GM18907 (cell line): ENCODE measurements at regions not wholly inside any gene's neighbourhood (a gene's known extent, or its start where the extent isn't known, plus 50 kb on each side); places are given as distances from the start of the nearest gene placed in this dataset.
"Not testable (repeated sequence)": the region's sequence is repeated elsewhere in the genome, so short reads cannot be mapped to it uniquely, and the experiment has no call there.

Experiments
- ATAC-seq: cut with Tn5 transposase; IDR thresholded peaks from one replicate; pipeline ENCODE4 v1.9.1; 2021; ENCODE audit warnings: mild to moderate bottlenecking, moderate library complexity; ENCODE audit not compliant: unreplicated experiment

DNA sequence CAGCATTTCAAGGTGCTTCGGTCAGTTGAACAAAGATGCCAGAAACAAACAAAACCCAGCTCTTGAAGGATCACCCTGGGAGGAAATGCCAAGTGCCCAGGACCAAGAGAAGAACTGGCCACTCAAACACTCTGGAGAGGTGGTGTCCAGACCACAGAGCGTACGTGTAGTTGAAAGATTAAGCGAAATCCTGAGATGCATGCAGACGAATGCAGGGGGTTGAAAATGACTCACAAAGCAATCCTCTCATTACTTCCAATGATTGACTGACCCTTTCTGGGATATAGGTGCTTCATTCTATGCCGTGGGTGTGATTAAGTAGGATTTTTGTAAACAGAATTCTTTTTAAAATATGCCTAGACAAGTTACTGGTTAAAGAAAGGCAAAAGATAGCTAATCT lies 71.5 kb upstream of the ATXN1 start:
- ATAC-seq, result no peak

DNA sequence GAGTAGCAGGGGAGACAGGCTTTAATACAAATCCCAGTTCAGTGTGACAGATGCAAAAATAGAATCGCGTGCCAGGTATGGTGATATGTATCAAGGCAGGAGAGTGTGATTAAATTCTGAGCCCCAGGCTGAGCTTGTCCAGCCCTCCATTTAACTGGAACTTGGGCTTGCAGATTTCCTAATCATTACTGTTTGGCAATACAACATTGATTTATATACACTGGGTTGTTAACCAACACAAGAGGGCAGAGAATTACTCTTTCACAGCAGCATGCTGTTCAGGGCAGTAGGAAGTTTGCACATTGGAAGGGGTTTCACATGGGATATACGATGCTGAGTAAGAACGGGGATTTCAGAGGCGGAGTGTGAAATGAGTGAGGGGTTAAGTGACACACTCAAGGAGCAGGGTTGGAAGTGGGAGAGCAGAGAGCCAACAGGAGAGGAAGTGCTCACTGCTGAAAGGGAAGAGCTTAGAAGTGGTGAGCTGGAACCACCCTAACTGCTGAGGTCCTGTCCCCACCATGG lies 70.8 kb upstream of the ATXN1 start:
- ATAC-seq, result no peak

DNA sequence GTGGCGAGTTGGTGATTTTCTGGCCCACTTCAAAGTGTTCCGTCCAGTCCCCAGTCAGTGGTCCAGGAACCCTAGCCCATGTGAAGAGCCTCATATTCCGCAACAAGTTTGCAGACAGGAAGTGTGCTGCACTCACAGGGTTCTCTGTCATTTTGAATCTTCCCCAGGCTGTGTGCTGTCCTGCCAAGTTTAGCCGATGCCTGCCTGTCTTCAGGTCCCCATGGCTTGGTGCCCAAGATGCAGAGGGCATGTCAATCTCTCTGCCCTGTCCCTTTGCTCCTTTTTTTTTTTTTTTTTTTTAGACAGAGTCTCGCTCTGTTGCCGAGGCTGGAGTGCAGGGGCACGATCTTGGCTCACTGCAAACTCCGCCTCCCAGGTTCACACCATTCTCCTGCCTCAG lies 69.9 kb upstream of the ATXN1 start:
- ATAC-seq, result no peak

DNA sequence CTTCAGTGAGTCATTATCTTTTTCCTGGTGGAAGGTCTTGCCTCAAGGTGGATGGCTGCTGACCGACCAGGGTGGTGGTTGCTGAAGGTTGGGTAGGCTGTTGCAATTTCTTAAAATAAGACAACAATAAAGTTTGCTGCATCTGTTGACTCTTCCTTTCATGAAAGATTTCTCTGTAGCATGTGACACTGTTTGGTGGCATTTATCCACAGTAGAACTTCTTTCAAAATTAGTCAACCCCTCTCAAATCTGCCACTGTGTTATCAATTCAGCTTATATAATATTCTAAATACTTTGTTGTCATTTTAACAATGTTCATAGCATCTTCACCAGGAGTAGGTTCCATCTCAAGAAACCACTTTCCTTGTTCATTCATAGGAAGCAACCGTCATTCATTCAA lies 66.8 kb upstream of the ATXN1 start:
- ATAC-seq, result no peak

DNA sequence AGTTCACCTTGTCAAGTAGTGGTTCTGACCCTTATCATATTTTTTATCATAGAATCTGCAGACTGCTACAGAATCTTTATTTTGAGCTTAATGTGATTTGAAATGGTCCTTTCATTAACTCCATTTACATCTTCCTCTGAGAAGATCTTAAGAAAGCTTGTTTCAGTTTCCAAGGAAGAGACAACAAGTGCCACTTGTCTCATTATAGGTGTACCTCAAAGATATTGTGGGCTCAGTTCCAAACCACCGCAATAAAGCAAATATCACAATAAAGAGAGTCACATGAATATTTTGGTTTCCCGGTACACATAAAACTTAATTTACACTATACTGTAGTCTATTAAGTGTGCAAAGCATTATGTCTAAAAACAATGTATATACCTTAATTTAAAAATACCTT lies 66.4 kb upstream of the ATXN1 start:
- ATAC-seq, result no peak

DNA sequence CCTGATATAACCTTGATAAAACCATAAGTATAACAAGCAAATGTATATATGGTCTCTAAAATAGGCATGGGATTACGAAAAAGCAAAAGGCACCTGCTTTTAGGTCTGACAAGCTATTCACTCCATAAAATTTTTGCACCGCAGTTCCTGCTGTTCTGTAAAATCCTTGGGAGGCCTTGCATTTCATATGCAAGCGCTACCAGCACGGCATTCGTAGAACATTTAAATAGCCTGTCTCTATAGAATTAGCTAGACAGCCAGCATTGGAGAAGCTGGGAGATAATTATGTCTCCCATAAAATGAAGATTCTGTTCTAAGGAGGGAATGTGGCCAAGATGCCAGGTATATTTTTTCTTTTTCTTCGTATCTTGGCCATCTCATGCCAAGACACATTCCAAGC lies 64.5 kb upstream of the ATXN1 start:
- ATAC-seq, result no peak

DNA sequence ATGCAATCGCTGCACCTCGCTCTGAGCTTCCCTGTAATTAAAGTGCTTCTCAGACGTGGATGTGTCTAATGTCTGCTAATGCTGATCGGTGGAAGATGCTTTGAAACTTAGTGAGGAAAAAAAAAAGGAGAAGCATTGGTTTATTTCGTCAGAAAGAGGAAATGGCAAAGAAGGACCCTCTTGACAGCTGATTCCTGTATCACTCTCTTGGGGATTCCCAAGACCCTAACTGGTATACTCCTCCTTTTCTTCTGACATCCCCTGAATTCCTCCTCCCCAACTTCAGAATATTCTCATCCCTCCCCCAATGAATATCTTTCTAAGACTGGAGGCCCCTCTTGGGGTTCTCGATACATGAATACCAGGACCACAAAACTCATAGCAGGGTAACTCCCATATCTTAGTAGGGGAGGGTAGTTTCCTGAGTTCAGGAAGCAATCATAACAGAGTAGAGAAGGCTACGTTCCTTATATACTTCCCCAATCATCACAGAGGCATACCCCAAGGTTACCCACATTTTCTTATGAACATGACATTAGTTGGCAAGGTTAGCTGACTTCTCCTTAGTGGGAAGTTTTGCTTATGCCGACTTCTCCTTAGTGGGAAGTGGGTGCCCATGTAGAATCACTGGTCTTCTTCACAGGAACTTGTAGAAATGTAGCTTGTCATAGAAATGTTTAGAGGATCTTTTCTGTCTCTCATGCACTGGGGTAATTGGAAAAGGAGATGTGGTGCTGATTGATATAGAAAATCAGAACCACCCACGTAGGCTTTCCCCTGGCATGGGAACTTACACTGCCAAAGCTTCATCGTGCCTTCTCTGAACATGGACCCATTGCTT lies 63.8 kb upstream of the ATXN1 start:
- ATAC-seq, result no peak

DNA sequence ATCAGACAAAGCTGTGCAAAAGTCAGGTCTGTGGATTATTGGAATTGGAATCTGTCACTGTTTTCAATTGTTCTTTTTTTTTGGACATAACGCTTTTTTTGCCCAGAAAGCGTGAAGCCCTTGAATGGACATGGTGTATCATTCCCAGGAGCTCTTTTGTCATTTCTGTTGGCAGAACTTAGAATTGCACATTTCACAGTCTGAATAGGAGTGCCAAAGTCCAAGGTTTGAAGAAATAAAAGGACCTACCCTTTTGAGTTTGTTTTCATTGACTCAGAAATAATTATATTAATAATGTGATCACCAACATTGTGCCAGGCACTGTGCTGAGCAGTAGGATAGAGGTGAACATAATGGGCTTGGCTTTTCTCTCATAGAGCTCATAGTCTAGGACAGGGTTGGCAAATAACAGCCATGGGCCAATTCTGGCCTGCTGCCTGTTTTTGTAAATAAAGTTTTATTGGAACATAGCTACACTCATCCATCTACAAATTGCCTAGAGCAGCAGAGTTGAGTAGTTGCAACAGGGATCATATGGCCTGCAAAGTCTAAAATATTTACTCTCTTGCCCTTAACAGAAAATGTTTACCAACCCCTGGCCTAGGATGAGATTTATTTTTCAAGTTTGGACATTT lies 62.6 kb upstream of the ATXN1 start:
- no peak for ATAC-seq

DNA sequence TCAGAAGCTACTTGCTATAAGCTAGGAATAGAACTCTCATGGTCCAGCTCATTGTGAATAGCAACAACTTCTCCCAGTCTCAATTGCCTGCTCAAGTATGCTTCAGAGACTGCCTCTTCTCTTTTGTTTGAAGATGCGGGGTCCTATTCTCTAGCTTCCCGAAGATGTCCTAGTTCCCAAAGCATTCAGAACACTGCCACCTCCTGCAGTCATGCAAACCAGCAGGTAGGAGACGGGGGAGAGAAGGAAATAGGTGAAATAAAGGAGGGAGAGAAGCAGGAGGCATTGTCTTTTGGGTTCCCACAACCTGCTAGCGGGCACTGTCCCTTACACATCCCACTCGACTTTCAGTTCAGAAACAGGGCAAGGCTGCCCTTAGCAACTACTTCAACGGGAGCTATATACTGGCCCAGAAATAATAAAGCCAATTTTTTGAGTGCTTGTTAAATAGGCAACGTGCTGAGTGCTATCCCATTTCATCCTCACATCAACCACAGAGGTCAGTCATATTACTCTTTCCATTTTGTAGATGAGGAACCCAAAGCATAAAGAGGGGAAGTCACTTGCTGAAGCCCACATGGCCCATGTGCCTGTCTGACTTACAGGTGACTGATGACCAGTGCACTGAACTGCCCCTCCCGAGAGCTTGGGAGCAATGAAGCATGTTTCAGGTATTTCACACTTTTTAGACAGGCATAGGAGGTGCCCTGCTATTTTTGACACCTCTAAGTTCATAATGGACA lies 61.9 kb upstream of the ATXN1 start:
- no peak for ATAC-seq

DNA sequence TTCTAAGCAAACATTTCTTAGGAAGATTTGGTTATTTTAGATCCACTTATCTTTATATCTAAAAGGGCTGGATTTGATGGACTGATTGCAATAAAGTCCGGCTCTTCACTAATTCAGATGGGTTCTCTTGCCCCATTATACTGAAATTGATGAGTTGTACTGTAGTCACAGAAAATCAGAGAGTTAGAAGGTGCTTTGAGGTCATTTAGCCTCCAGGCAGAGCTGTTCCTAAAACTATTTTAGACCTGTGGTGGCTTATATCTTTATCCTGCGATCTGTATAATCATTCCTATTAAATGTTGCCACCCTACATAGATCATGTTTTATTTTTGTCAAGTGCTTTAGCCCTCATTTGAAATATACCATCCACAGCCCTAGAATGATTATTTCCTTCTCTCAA lies 61.3 kb upstream of the ATXN1 start:
- ATAC-seq, result no peak

DNA sequence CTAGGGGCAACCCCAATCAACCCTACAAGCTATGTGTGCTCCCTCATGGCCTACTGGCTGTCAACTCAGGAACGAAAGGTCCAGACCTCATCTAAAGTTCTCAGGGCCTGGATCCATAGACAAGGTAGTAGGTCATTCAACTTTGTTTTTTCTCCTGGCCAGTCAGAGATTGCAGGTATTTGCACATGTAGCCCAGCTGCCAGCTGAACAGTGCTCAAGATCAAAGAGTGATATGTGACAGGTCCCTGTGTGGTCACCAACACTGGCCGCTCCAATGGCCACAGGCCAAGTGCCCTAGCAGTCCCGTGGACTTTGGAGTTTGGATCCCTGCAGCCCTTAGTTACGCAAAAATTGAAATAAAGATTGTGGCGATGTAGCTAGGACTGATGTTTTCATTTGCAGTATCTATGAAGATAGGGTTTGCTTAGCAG lies 60.6 kb upstream of the ATXN1 start:
- no peak for ATAC-seq

DNA sequence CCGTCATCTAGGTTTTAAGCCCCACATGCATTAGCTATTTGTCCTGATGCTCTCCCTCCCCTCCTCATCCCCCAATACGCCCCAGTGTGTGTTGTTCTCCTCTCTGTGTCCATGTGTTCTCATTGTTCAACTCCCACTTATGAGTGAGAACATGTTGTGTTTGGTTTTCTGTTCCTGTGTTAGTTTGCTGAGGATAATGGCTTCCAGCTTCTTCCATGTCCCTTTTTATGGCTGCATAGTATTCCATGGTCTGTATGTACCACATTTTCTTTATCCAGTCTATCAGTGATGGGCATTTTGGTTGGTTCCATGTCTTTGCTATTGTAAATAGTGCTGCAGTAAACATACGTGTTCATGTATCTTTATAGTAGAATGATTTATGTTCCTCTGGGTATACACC lies 59.0 kb upstream of the ATXN1 start:
- ATAC-seq, result not testable (repeated sequence)

DNA sequence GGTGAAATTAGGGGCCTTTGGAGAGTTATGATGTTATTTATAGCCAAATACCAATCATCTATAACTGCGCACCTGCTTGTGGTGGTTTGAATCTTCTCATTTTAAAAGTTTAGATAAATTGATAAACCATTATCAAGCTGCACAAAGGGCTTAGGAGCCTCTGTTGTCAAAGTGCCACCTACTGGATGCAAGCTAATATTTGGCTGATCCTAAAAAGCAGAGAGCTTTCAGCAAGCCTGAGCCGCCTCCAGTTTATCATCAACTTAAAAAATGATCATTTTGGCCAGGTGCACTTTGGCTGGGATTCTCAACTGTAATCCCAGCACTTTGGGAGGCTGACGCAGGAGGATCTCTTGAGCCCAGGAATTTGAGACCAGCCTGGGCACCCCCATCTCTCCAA lies 58.5 kb upstream of the ATXN1 start:
- ATAC-seq, result no peak

DNA sequence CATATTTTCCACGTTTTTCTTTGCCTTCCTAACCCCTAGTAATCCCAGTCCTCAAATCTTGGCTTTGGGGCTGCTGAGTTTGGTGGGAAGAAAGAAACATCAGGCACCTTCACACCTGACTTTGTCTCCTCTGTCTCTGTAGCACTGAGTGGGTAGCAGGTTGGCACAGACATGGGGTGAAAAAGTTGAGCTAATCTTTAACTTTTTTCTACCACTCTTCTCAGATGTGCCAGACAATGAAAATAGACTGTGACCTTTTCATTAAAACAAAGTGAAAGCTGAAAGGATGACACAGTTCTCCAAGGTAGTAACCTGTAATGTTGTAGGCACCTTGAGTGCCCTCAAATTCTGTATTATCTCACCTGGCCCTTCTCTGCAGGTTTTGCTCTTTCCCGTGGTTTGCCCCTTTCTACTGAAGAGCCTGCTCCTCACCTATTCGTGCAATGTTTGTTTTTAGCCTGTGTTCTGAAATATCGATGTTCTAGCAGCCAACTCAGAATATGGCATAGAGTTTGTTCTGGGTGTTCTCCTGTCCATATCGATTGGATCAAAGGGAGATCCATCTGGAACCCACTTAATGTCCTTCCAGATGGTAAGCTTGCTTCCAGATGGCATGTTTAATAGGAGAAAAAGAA lies 57.8 kb upstream of the ATXN1 start:
- no peak for ATAC-seq

DNA sequence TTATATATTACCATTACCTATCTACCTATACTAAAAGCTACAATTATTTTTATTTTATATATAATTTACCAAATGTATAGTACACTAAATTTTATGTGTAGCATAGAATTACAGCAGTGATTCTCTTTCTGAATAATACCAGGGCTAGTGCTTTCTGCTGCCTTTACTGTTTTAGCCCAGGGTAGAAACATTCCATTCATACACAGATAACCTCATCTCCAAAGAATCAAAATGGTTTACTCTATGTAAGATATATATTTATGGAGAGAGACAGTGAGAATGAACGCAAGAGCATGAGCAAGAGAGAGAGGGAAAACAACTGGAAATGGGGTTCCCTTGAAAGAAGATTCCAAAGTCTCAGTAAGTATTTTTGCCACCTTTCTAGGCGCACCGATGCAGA lies 56.3 kb upstream of the ATXN1 start:
- no peak for ATAC-seq

DNA sequence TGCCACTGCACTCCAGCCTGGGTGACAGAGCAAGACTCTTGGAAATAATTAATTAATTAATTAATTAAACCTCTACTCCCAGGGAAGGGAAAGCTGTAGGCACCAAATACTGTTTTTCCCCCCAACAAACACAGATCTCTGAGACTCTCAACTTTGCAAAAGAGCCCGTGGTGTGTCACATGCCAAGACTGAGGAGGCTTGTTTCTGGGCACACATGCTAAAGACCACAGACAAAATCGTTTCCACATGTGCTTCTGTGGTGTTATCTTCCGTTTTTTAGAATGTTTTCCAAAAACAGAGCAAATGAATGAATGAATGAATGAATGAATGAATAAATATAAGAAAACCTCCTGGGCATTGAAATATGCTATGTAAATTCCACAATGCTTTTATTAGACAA lies 55.6 kb upstream of the ATXN1 start:
- ATAC-seq, result no peak

DNA sequence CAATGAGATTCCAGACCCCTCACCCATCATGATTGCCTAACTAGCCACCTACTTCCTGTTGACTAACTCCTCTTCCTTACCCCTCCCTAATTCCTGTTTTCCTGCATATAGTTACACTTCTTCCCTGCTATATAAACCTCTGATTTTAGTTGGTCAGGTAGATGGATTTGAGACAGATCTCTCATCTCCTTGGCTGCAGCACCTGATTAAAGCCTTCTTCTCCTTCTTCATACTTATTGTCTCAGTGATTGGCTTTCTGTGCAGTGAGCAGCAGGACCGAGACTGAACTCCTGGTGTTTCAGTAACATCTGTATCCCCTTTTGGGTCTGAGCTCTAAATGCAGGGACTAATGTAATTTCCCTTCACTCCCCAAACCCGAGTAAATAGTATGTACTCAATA lies 51.7 kb upstream of the ATXN1 start:
- ATAC-seq, result no peak

DNA sequence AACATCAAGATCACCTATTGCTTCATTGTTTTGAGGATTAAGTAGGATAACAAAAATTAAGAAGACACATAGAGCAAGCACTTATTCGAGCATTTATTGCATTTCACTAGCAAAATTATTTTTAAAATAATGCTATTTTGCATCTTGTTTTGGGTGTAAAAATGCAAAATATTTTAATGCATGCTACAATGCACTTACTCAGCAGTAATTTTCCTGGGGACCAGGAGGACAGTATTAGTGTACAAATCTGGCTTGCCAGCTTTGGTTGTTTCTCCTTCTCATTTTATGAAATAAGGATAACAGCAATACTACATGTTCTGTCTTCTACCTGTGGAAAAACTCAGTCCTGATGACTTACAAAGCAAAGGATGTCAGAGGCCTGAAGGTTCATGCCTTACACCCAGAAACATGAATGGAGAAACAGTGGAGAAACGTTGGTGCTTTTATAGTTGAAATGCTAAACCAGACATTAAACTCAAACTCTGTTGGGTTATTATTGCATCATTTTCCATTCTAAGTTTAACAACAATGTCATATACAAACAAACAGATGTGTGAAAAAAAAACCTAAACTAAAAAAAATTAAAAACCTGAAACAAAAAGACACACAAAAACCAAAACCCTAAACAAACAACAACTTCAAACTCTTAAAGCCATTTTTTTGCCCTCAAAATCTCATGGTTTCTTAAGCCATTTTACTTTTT lies 50.2 kb upstream of the ATXN1 start:
- ATAC-seq, result no peak
